Lower lobe of right lung (tissue), 2 donors: ENCODE measurements at regions not wholly inside any gene's neighbourhood (a gene's known extent, or its start where the extent isn't known, plus 50 kb on each side); places are given as distances from the start of the nearest gene placed in this dataset.
"Not testable (repeated sequence)": the region's sequence is repeated elsewhere in the genome, so short reads cannot be mapped to it uniquely, and the experiment has no call there.

Source experiments
- ATAC-seq, 2 donors: fragments of 200-7000 bp; cut with Tn5 transposase; one replicate each; pipeline ENCODE4 v1.9.1; 2020 to 2022; ENCODE audit warnings: mild to moderate bottlenecking in 2 of 2, moderate library complexity in 2 of 2
- DNase-seq: peaks from one replicate; pipeline ENCODE4 v3.0.0-alpha.2; 2020
- H3K27ac ChIP-seq: fragments of 200-600 bp; one replicate; pipeline ENCODE4 v1.8.0; 2022
- H3K27me3 ChIP-seq: fragments of 200-600 bp; one replicate; pipeline ENCODE4 v1.8.0; 2022; ENCODE audit warnings: low read depth
- H3K36me3 ChIP-seq: fragments of 200-600 bp; one replicate; pipeline ENCODE4 v1.8.0; 2022; ENCODE audit warnings: mild to moderate bottlenecking
- H3K4me1 ChIP-seq: fragments of 200-600 bp; one replicate; pipeline ENCODE4 v1.8.0; 2022
- H3K4me3 ChIP-seq: fragments of 200-600 bp; one replicate; pipeline ENCODE4 v1.8.0; 2022; ENCODE audit warnings: mild to moderate bottlenecking
- H3K9me3 ChIP-seq: fragments of 200-600 bp; one replicate; pipeline ENCODE4 v1.8.0; 2022
- CTCF ChIP-seq: fragments of 200-600 bp; IDR thresholded peaks from one replicate; pipeline ENCODE4 v1.8.0; 2022; ENCODE audit warnings: antibody characterized with exemption, mild to moderate bottlenecking
- intact Hi-C: fragments of 100-400 bp; cut with DNase I; formaldehyde crosslinking; loops from one replicate; pipeline ENCODE4 v1.11.0; 2022
- donor health status: DM: no; HTN: yes; CAD: no; lungs with severe emphysema.

- Histone ChIP-seq H3K27ac (no peak overlapping the region), H3K4me1 (no peaks in the 10 kb centered on the region), H3K36me3 (no peaks in the 10 kb centered on the region), H3K27me3 (peaks cover 7% of the 10 kb centered on the region), H3K9me3 (no peaks in the 10 kb centered on the region), H3K4me3 (no peak overlapping the region)
- intact Hi-C loops = no loop called here
- DNase-seq (no peak), ATAC-seq (no peak)
- TF ChIP-seq CTCF = no peak
Observed at GRCh38 chr3:139107424-139108252, 62.9 kb upstream of the PRR23C start.

- H3K4me1 ChIP-seq = no peaks in the 10 kb centered on the region
- H3K9me3 ChIP-seq = no peaks in the 10 kb centered on the region
- ATAC-seq (no peak), DNase-seq (no peak)
- no peak overlapping the region for H3K27ac ChIP-seq
- TF ChIP-seq CTCF = no peak
- intact Hi-C loops = no loop called here
- no peak overlapping the region for H3K4me3 ChIP-seq
- peaks cover 7% of the 10 kb centered on the region for H3K27me3 ChIP-seq
- no peaks in the 10 kb centered on the region for H3K36me3 ChIP-seq
Observed at GRCh38 chr3:139108253-139108969, 63.7 kb upstream of the PRR23C start.

GRCh38 chr3:139109271-139109670 lies 64.6 kb upstream of the PRR23C start:
- peaks cover 7% of the 10 kb centered on the region for H3K27me3 ChIP-seq
- H3K4me3 ChIP-seq = no peak overlapping the region
- intact Hi-C loops = no loop called here
- DNase-seq (no peak), ATAC-seq (no peak)
- no peaks in the 10 kb centered on the region for H3K36me3 ChIP-seq
- no peaks in the 10 kb centered on the region for H3K9me3 ChIP-seq
- no peak for TF ChIP-seq CTCF
- H3K27ac ChIP-seq = no peak overlapping the region
- no peaks in the 10 kb centered on the region for H3K4me1 ChIP-seq

GRCh38 chr3:139110072-139110830 lies 65.6 kb upstream of the PRR23C start:
- Histone ChIP-seq H3K27me3 (peaks cover 7% of the 10 kb centered on the region), H3K36me3 (no peaks in the 10 kb centered on the region), H3K4me3 (no peak overlapping the region), H3K27ac (no peak overlapping the region), H3K4me1 (no peaks in the 10 kb centered on the region), H3K9me3 (no peaks in the 10 kb centered on the region)
- TF ChIP-seq CTCF = no peak
- DNase-seq (no peak), ATAC-seq (no peak)
- intact Hi-C loops = loop anchor here (5.0 kb wide), 1 partner anchor 217 kb away; no protein-coding TSS in a partner anchor

- not testable (repeated sequence) for H3K4me1 ChIP-seq, ATAC-seq, H3K27ac ChIP-seq, H3K9me3 ChIP-seq, DNase-seq, H3K36me3 ChIP-seq, H3K27me3 ChIP-seq, H3K4me3 ChIP-seq
- intact Hi-C loops = loop anchor here (5.0 kb wide), 1 partner anchor 216 kb away; no protein-coding TSS in a partner anchor
Observed at GRCh38 chr3:139110929-139111328, 66.2 kb upstream of the PRR23C start.
